ENCODE measurements at regions not wholly inside any gene's neighbourhood (a gene's known extent, or its start where the extent isn't known, plus 50 kb on each side); places are given as distances from the start of the nearest gene placed in this dataset.

DNA sequence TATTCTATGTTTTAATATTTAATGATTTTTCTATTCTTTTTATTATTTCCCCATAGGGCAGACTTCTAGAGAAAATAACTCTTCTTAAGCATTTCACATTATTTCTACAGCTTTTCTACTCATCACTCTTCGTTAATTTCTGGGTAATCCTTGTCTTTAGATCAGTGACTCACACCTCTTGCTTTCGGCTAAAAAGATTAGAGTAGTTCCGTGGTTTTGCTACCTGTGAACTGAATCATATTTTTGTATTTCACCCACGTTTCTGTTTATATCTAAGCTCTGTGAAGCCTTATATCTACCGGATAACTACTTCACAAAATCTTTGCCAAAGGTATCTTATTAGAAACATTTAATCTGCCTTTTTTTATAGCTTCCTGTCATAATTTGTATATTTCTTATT lies 685.5 kb upstream of the FSHR start:
- WGBS: 79% methylated on average over 5 of the region's 5 CpGs
- Histone ChIP-seq H3K27me3 (replicated peaks; ENCODE audit: insufficient read depth) (no peaks in the 10 kb centered on the region), H3K9me3 (no peaks in the 10 kb centered on the region), H3K4me1 (replicated peaks) (no peaks in the 10 kb centered on the region), H3K27ac (no peak overlapping the region), H3K36me3 (no peaks in the 10 kb centered on the region), H3K4me3 (no peak overlapping the region)
- DNase-seq (ENCODE audit: low spot score): no peak
- intact Hi-C loops (cut with DNase I): no loop called here
- no peak for TF ChIP-seq POLR2AphosphoS5 (IDR thresholded peaks at IDR 0.05)
- no peak for TF ChIP-seq POLR2A (IDR thresholded peaks at IDR 0.05)
- TF ChIP-seq, protein P1, sequence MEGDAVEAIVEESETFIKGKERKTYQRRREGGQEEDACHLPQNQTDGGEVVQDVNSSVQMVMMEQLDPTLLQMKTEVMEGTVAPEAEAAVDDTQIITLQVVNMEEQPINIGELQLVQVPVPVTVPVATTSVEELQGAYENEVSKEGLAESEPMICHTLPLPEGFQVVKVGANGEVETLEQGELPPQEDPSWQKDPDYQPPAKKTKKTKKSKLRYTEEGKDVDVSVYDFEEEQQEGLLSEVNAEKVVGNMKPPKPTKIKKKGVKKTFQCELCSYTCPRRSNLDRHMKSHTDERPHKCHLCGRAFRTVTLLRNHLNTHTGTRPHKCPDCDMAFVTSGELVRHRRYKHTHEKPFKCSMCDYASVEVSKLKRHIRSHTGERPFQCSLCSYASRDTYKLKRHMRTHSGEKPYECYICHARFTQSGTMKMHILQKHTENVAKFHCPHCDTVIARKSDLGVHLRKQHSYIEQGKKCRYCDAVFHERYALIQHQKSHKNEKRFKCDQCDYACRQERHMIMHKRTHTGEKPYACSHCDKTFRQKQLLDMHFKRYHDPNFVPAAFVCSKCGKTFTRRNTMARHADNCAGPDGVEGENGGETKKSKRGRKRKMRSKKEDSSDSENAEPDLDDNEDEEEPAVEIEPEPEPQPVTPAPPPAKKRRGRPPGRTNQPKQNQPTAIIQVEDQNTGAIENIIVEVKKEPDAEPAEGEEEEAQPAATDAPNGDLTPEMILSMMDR (IDR thresholded peaks at IDR 0.05): no peak

- no peak for DNase-seq (ENCODE audit: low spot score)
- intact Hi-C loops (cut with DNase I): no loop called here
- H3K4me3 ChIP-seq: no peak overlapping the region
- H3K27me3 ChIP-seq (replicated peaks; ENCODE audit: insufficient read depth): no peaks in the 10 kb centered on the region
- WGBS: 64% methylated on average over 7 of the region's 7 CpGs
- TF ChIP-seq, protein P1 (IDR thresholded peaks at IDR 0.05): no peak
- TF ChIP-seq POLR2AphosphoS5 (IDR thresholded peaks at IDR 0.05) (no peak), POLR2A (IDR thresholded peaks at IDR 0.05) (no peak)
- H3K9me3 ChIP-seq: no peaks in the 10 kb centered on the region
- no peaks in the 10 kb centered on the region for H3K4me1 ChIP-seq (replicated peaks)
- no peaks in the 10 kb centered on the region for H3K36me3 ChIP-seq
- no peak overlapping the region for H3K27ac ChIP-seq
These were observed 683.4 kb upstream of the FSHR start for GRCh38 chr2:49837561-49838293.

DNA sequence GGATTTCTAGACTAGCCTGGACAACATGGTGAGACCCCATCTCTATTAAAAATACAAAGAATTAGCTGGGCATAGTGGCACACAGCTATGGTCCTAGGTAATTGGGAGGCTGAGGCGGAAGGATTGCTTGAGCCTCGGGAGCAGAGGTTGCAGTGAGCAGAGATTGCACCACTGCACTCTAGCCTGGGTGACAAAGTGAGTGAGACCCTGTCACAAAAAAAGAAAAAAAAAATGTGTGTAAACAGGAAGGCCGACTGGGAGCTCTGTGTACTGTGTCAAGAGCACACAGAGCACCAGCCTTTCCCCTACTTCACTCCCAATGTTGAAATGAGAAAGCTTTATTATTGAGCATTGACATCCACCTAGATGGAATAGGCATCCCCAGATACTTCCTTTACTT lies 681.7 kb upstream of the FSHR start:
- DNase-seq (ENCODE audit: low spot score): no peak

GRCh38 chr2:49834433-49834832 lies 680.1 kb upstream of the FSHR start:
- no peak overlapping the region for H3K4me3 ChIP-seq
- intact Hi-C loops (cut with DNase I): no loop called here
- TF ChIP-seq POLR2A (IDR thresholded peaks at IDR 0.05) (no peak), POLR2AphosphoS5 (IDR thresholded peaks at IDR 0.05) (no peak)
- TF ChIP-seq, protein P1 (IDR thresholded peaks at IDR 0.05): no peak
- no peak for DNase-seq (ENCODE audit: low spot score)
- H3K27me3 ChIP-seq (replicated peaks; ENCODE audit: insufficient read depth): no peaks in the 10 kb centered on the region
- WGBS: 85% methylated on average over 1 of the region's 1 CpG
- no peak overlapping the region for H3K27ac ChIP-seq
- H3K4me1 ChIP-seq (replicated peaks): no peaks in the 10 kb centered on the region
- no peaks in the 10 kb centered on the region for H3K9me3 ChIP-seq
- H3K36me3 ChIP-seq: no peaks in the 10 kb centered on the region

More for the DNA sequence above, 681.7 kb upstream of the FSHR start:
- Histone ChIP-seq H3K27me3 (replicated peaks; ENCODE audit: insufficient read depth) (no peaks in the 10 kb centered on the region), H3K27ac (no peak overlapping the region), H3K9me3 (no peaks in the 10 kb centered on the region), H3K36me3 (no peaks in the 10 kb centered on the region), H3K4me3 (no peak overlapping the region), H3K4me1 (replicated peaks) (no peaks in the 10 kb centered on the region)
- intact Hi-C loops (cut with DNase I): no loop called here
- 71% methylated on average over 3 of the region's 3 CpGs for WGBS
- TF ChIP-seq POLR2A (IDR thresholded peaks at IDR 0.05): no peak
- TF ChIP-seq POLR2AphosphoS5 (IDR thresholded peaks at IDR 0.05): no peak
- TF ChIP-seq, protein P1 (IDR thresholded peaks at IDR 0.05): no peak

- 79% methylated on average over 3 of the region's 3 CpGs for WGBS
- no peaks in the 10 kb centered on the region for H3K4me1 ChIP-seq (replicated peaks)
- no peak for DNase-seq (ENCODE audit: low spot score)
- no peaks in the 10 kb centered on the region for H3K27me3 ChIP-seq (replicated peaks; ENCODE audit: insufficient read depth)
- no peak overlapping the region for H3K27ac ChIP-seq
- TF ChIP-seq POLR2A (IDR thresholded peaks at IDR 0.05): no peak
- TF ChIP-seq, protein P1 (IDR thresholded peaks at IDR 0.05): no peak
- no peak for TF ChIP-seq POLR2AphosphoS5 (IDR thresholded peaks at IDR 0.05)
- no peak overlapping the region for H3K4me3 ChIP-seq
- no peaks in the 10 kb centered on the region for H3K9me3 ChIP-seq
- no peaks in the 10 kb centered on the region for H3K36me3 ChIP-seq
- intact Hi-C loops (cut with DNase I): no loop called here
These were observed 678.2 kb upstream of the FSHR start for GRCh38 chr2:49832555-49832954.
